GM23338 (cell line): ENCODE measurements at regions not wholly inside any gene's neighbourhood (a gene's known extent, or its start where the extent isn't known, plus 50 kb on each side); places are given as distances from the start of the nearest gene placed in this dataset.

ENCODE experiments used
- ATAC-seq: fragments of 200-7000 bp; cut with Tn5 transposase; 3 replicates; pipeline ENCODE4 v1.9.1; 2020
- DNase-seq: peaks from one replicate; pipeline ENCODE4 v3.0.0-alpha.2; 2015; ENCODE audit warnings: low spot score
- H2AFZ ChIP-seq: fragments of 200-600 bp; sonication (generic); 2 replicates; pipeline ENCODE4 v1.8.0; 2016; ENCODE audit warnings: antibody characterized with exemption, mild to moderate bottlenecking, moderate library complexity
- H3F3A ChIP-seq: fragments of 200-600 bp; sonication (generic); replicated peaks from 2 replicates; pipeline ENCODE4 v1.8.0; 2017; ENCODE audit warnings: antibody characterized with exemption, mixed run types, low read depth
- H3K27ac ChIP-seq: fragments of 200-600 bp; sonication (generic); 2 replicates; pipeline ENCODE4 v1.6.1; 2016; ENCODE audit warnings: low read depth
- H3K27me3 ChIP-seq: fragments of 200-600 bp; sonication (generic); 2 replicates; pipeline ENCODE4 v1.8.0; 2016; ENCODE audit warnings: mild to moderate bottlenecking, mixed run types, moderate library complexity; ENCODE audit not compliant: insufficient read depth
- H3K36me3 ChIP-seq: fragments of 200-600 bp; sonication (generic); 2 replicates; pipeline ENCODE4 v1.8.0; 2016; ENCODE audit warnings: mild to moderate bottlenecking; ENCODE audit not compliant: insufficient read depth
- H3K4me1 ChIP-seq: fragments of 200-600 bp; sonication (generic); 2 replicates; pipeline ENCODE4 v1.8.0; 2016; ENCODE audit warnings: mild to moderate bottlenecking, moderate library complexity; ENCODE audit not compliant: insufficient read depth
- H3K4me2 ChIP-seq: fragments of 200-600 bp; sonication (generic); 2 replicates; pipeline ENCODE4 v1.7.1; 2017; ENCODE audit warnings: mixed run types
- H3K4me3 ChIP-seq: fragments of 200-600 bp; sonication (generic); 2 replicates; pipeline ENCODE4 v1.6.1; 2016; ENCODE audit warnings: mixed run types
- H3K79me2 ChIP-seq: fragments of 200-600 bp; sonication (generic); replicated peaks from 2 replicates; pipeline ENCODE4 v1.8.0; 2017; ENCODE audit warnings: mild to moderate bottlenecking; ENCODE audit not compliant: insufficient read depth
- H3K9me2 ChIP-seq: fragments of 200-600 bp; sonication (generic); 2 replicates; pipeline ENCODE4 v1.8.0; 2017; ENCODE audit not compliant: insufficient read depth
- H4K20me1 ChIP-seq: fragments of 200-600 bp; sonication (generic); replicated peaks from 2 replicates; pipeline ENCODE4 v1.8.0; 2017; ENCODE audit warnings: mild to moderate bottlenecking; ENCODE audit not compliant: insufficient read depth
- H3K27ac Mint-ChIP-seq: 2 replicates; pipeline ENCODE4 v1.8.0; 2020; ENCODE audit warnings: inconsistent platforms, mild to moderate bottlenecking, moderate library complexity, mixed read lengths
- H3K27me3 Mint-ChIP-seq: 3 replicates; pipeline ENCODE4 v1.8.0; 2022; ENCODE audit warnings: low read depth, mild to moderate bottlenecking, moderate library complexity, mixed read lengths, inconsistent platforms; ENCODE audit not compliant: insufficient read depth, poor library complexity
- H3K36me3 Mint-ChIP-seq: 3 replicates; pipeline ENCODE4 v1.8.0; 2021; ENCODE audit warnings: low read depth, mild to moderate bottlenecking, inconsistent platforms, moderate library complexity, mixed read lengths
- H3K4me1 Mint-ChIP-seq: 3 replicates; pipeline ENCODE4 v1.8.0; 2020; ENCODE audit warnings: mild to moderate bottlenecking, inconsistent platforms, mixed read lengths
- H3K4me3 Mint-ChIP-seq: 3 replicates; pipeline ENCODE4 v1.8.0; 2021; ENCODE audit warnings: moderate library complexity, mild to moderate bottlenecking, inconsistent platforms, mixed read lengths
- H3K9me3 Mint-ChIP-seq: 3 replicates; pipeline ENCODE4 v1.8.0; 2020; ENCODE audit warnings: moderate library complexity, mild to moderate bottlenecking, inconsistent platforms, mixed read lengths
- CREB1 ChIP-seq: fragments of 250-450 bp; sonication (Bioruptor Pico); IDR thresholded peaks from 2 replicates; pipeline ENCODE4 v1.5.0; 2020; ENCODE audit warnings: low read depth, mild to moderate bottlenecking, moderate library complexity
- EZH2 ChIP-seq: fragments of 200-600 bp; sonication (generic); IDR thresholded peaks from one replicate; pipeline ENCODE4 v1.8.0; 2017; ENCODE audit warnings: antibody characterized with exemption, mild to moderate bottlenecking, low read depth; ENCODE audit not compliant: unreplicated experiment
- EZH2phosphoT487 ChIP-seq: fragments of 200-600 bp; sonication (generic); IDR thresholded peaks from one replicate; pipeline ENCODE4 v1.8.1; 2018; ENCODE audit warnings: antibody characterized with exemption; ENCODE audit not compliant: unreplicated experiment
- JUNB ChIP-seq: IDR thresholded peaks from one replicate; pipeline ENCODE4 v1.6.1; 2016; ENCODE audit warnings: antibody characterized with exemption; ENCODE audit not compliant: unreplicated experiment
- NANOG ChIP-seq: IDR thresholded peaks from 2 replicates; pipeline ENCODE4 v1.6.1; 2016; ENCODE audit warnings: antibody characterized with exemption, borderline replicate concordance
- REST ChIP-seq: IDR thresholded peaks from one replicate; pipeline ENCODE4 v1.6.1; 2018; ENCODE audit warnings: antibody characterized with exemption; ENCODE audit not compliant: unreplicated experiment
- STAT1 ChIP-seq: IDR thresholded peaks from one replicate; pipeline ENCODE4 v1.6.1; 2016; ENCODE audit warnings: antibody characterized with exemption; ENCODE audit not compliant: unreplicated experiment
- ZNF331 ChIP-seq: fragments of 250-450 bp; sonication (Bioruptor Pico); IDR thresholded peaks from 2 replicates; pipeline ENCODE4 v1.5.0; 2020; ENCODE audit warnings: low read depth, mild to moderate bottlenecking, moderate library complexity
- TF ChIP-seq, protein P1 (sequence below), 2 experiments: fragments of 200-600 bp in 1 of 2; sonication (generic) in 1 of 2; conservative IDR thresholded peaks; 2 replicates each; pipeline versions ENCODE4 v1.5.1 to v1.6.1; 2016 to 2017; ENCODE audit warnings: antibody characterized with exemption in 2 of 2, low read depth in 2 of 2, mild to moderate bottlenecking in 2 of 2, moderate library complexity in 1 of 2

DNA sequence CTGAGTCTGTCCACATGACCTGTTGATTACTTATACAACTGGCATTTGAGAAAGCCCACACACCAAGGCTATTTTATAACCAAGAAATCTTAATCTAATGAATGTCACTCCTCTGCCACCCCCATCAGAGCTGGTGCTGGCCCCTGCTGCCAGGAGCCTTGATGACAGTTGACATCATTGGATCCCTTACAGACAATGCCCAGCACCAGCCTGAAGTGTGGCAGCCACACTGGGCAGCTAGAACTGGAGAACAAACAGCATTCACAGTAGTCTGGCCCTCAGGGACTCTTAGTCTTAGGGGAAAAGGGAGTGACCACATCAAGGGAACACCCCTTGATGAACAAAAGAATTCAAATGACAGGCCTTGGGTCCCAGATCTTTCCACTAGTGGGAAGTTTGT lies 840.6 kb downstream of the EPHA3 start:
- H3K79me2 ChIP-seq, result no peaks in the 10 kb centered on the region
- no peaks in the 10 kb centered on the region; the same call in 1 of the 2 replicates for H3K36me3 ChIP-seq
- Mint-ChIP-seq H3K27ac (no peak overlapping the region), H3K36me3 (peaks cover 11% of the 10 kb centered on the region; the same call in 2 of the 3 replicates), H3K9me3 (peaks cover 27% of the 10 kb centered on the region), H3K4me1 (peaks cover 4% of the 10 kb centered on the region), H3K4me3 (no peak overlapping the region), H3K27me3 (peaks cover 2% of the 10 kb centered on the region)
- no peak overlapping the region for H2AFZ ChIP-seq
- H3K4me3 ChIP-seq, result no peak overlapping the region
- no peaks in the 10 kb centered on the region for H3K9me2 ChIP-seq
- no peaks in the 10 kb centered on the region for H3K4me1 ChIP-seq
- TF ChIP-seq STAT1 (no peak), NANOG (no peak)
- no peaks in the 10 kb centered on the region for H3K27me3 ChIP-seq
- H3K27ac ChIP-seq, result no peak overlapping the region
- no peaks in the 10 kb centered on the region for H4K20me1 ChIP-seq
- ATAC-seq (no peak), DNase-seq (no peak)
- no peaks in the 10 kb centered on the region for H3F3A ChIP-seq
- H3K4me2 ChIP-seq, result no peak overlapping the region

- no peak overlapping the region for H3K4me3 ChIP-seq
- ATAC-seq (no peak), DNase-seq (no peak)
- H3K4me1 Mint-ChIP-seq, result peaks cover 4% of the 10 kb centered on the region
- no peaks in the 10 kb centered on the region for H3K27me3 ChIP-seq
- H3K9me2 ChIP-seq, result peaks cover 6% of the 10 kb centered on the region; the same call in 1 of the 2 replicates
- no peak overlapping the region for H3K4me3 Mint-ChIP-seq
- no peak overlapping the region for H3K4me2 ChIP-seq
- H3K9me3 Mint-ChIP-seq, result peaks cover 12% of the 10 kb centered on the region; the same call in 2 of the 3 replicates
- no peak for TF ChIP-seq STAT1
- no peak for TF ChIP-seq JUNB
- no peak for TF ChIP-seq ZNF331 (CRISPR knock-in tag)
- TF ChIP-seq EZH2phosphoT487, result no peak
- no peak for TF ChIP-seq CREB1
- no peak for TF ChIP-seq NANOG
- TF ChIP-seq, protein P1, sequence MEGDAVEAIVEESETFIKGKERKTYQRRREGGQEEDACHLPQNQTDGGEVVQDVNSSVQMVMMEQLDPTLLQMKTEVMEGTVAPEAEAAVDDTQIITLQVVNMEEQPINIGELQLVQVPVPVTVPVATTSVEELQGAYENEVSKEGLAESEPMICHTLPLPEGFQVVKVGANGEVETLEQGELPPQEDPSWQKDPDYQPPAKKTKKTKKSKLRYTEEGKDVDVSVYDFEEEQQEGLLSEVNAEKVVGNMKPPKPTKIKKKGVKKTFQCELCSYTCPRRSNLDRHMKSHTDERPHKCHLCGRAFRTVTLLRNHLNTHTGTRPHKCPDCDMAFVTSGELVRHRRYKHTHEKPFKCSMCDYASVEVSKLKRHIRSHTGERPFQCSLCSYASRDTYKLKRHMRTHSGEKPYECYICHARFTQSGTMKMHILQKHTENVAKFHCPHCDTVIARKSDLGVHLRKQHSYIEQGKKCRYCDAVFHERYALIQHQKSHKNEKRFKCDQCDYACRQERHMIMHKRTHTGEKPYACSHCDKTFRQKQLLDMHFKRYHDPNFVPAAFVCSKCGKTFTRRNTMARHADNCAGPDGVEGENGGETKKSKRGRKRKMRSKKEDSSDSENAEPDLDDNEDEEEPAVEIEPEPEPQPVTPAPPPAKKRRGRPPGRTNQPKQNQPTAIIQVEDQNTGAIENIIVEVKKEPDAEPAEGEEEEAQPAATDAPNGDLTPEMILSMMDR (conservative IDR thresholded peaks at IDR 0.05; ENCODE audit: low read depth in 2 of 2), result no peak
- no peak for TF ChIP-seq EZH2
- no peak for TF ChIP-seq REST
- no peaks in the 10 kb centered on the region for H3F3A ChIP-seq
- H3K27ac ChIP-seq, result no peak overlapping the region
- H3K79me2 ChIP-seq, result no peaks in the 10 kb centered on the region
- H3K36me3 ChIP-seq, result no peaks in the 10 kb centered on the region; the same call in 1 of the 2 replicates
- H2AFZ ChIP-seq, result no peak overlapping the region
- H3K4me1 ChIP-seq, result no peaks in the 10 kb centered on the region
- peaks cover 2% of the 10 kb centered on the region for H3K27me3 Mint-ChIP-seq
- H3K36me3 Mint-ChIP-seq, result 0 out of 3 replicates have a peak, but pooled peaks cover 3% of the 10 kb centered on the region
- no peaks in the 10 kb centered on the region for H4K20me1 ChIP-seq
- no peak overlapping the region for H3K27ac Mint-ChIP-seq
Observed at GRCh38 chr3:89950772-89951171, 843.4 kb downstream of the EPHA3 start.
